ENCODE measurements at regions not wholly inside any gene's neighbourhood (a gene's known extent, or its start where the extent isn't known, plus 50 kb on each side); places are given as distances from the start of the nearest gene placed in this dataset.

- WGBS, 2 donors: 79 to 84% methylated on average over 2 of the region's 2 CpGs
- intact Hi-C loops (cut with DNase I): no loop called here
- H3K4me3 ChIP-seq: no peak overlapping the region
- H3K9me3 ChIP-seq: no peaks in the 10 kb centered on the region
- TF ChIP-seq POLR2A (IDR thresholded peaks at IDR 0.05) (no peak), POLR2AphosphoS5 (IDR thresholded peaks at IDR 0.05) (no peak), EP300 (IDR thresholded peaks at IDR 0.05) (no peak)
- TF ChIP-seq, protein P1, sequence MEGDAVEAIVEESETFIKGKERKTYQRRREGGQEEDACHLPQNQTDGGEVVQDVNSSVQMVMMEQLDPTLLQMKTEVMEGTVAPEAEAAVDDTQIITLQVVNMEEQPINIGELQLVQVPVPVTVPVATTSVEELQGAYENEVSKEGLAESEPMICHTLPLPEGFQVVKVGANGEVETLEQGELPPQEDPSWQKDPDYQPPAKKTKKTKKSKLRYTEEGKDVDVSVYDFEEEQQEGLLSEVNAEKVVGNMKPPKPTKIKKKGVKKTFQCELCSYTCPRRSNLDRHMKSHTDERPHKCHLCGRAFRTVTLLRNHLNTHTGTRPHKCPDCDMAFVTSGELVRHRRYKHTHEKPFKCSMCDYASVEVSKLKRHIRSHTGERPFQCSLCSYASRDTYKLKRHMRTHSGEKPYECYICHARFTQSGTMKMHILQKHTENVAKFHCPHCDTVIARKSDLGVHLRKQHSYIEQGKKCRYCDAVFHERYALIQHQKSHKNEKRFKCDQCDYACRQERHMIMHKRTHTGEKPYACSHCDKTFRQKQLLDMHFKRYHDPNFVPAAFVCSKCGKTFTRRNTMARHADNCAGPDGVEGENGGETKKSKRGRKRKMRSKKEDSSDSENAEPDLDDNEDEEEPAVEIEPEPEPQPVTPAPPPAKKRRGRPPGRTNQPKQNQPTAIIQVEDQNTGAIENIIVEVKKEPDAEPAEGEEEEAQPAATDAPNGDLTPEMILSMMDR (IDR thresholded peaks at IDR 0.05): no peak
- no peak for DNase-seq
- H3K27me3 ChIP-seq: peaks cover 0 to 34% (median 0%) of the 10 kb centered on the region in 3 donors
- no peak overlapping the region for H3K27ac ChIP-seq
- no peaks in the 10 kb centered on the region for H3K4me1 ChIP-seq
- H3K36me3 ChIP-seq: no peaks in the 10 kb centered on the region
Observed at GRCh38 chr11:15625691-15626090, 511.0 kb downstream of the INSC start.

GRCh38 chr11:15627560-15627959 is 512.8 kb downstream of the INSC start:
- H3K4me1 ChIP-seq: no peaks in the 10 kb centered on the region
- no peak for TF ChIP-seq POLR2A (IDR thresholded peaks at IDR 0.05)
- no peak for TF ChIP-seq POLR2AphosphoS5 (IDR thresholded peaks at IDR 0.05)
- no peaks in the 10 kb centered on the region for H3K9me3 ChIP-seq
- intact Hi-C loops (cut with DNase I): no loop called here
- H3K27ac ChIP-seq: no peak overlapping the region
- no peak for DNase-seq
- no peaks in the 10 kb centered on the region for H3K36me3 ChIP-seq
- H3K4me3 ChIP-seq: no peak overlapping the region
- H3K27me3 ChIP-seq: peaks cover 0 to 26% (median 0%) of the 10 kb centered on the region in 3 donors

DNA sequence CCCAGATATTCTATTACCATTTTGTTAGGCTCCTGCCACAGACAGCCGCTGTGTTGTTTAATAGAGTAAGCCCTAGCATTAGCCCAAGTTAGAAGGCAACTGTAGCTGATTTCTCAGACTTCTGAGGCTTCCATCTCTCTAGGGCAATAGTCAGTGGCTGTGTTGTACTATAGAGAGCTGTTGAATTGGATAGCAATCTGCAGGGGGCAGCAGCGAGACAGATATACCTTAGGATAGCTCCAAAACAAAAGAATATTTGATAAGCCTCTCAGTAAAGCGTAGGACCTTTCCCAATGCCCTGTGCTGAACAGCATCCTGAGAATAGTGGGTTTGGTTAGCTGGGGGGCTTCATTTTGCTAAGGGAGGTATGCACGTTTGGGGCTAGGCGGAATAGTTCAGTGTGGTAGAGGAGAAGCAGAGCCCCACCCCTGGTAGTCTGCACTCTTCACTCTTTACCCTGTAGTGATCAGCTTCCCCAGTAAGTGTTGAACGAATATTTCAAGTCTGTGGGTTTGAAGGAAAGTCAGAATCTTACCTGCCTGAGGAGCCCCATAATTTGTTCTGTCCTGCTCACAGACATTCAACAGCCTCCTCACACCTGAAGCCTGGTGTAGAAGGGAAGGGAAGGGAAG is 515.1 kb downstream of the INSC start:
- H3K27me3 ChIP-seq: peaks cover 0 to 15% (median 0%) of the 10 kb centered on the region in 3 donors
- H3K4me3 ChIP-seq: no peak overlapping the region
- intact Hi-C loops (cut with DNase I): no loop called here
- DNase-seq: no peak
- H3K27ac ChIP-seq: no peak overlapping the region
- no peaks in the 10 kb centered on the region for H3K36me3 ChIP-seq
- no peaks in the 10 kb centered on the region for H3K9me3 ChIP-seq
- WGBS, 2 donors: 37 to 48% methylated on average over 6 of the region's 6 CpGs
- H3K4me1 ChIP-seq: no peaks in the 10 kb centered on the region
- no peak for TF ChIP-seq POLR2A (IDR thresholded peaks at IDR 0.05)
- TF ChIP-seq, protein P1 (IDR thresholded peaks at IDR 0.05): no peak
- no peak for TF ChIP-seq EP300 (IDR thresholded peaks at IDR 0.05)

DNA sequence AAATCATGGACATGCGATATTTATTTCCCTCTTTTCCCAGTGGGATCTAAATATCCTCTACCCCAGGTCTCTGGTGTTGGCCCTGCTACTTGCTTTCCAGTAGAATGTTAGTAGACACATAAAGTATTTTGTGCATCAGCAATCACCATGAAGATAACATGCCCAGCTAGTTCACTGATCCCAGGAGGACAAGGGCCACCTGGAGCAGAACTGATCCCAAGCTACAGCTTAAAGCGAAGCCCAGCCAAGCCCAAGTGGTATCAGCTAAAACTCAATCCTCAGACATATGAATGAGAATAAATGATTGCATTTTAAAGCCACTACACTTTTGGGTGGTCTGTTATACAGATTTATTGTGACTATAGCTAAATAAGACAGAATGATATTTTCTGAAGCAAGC is 516.2 kb downstream of the INSC start:
- Histone ChIP-seq H3K4me3 (no peak overlapping the region), H3K27ac (no peak overlapping the region), H3K27me3 (peaks cover 0 to 15% (median 0%) of the 10 kb centered on the region in 3 donors), H3K36me3 (no peaks in the 10 kb centered on the region), H3K9me3 (no peaks in the 10 kb centered on the region), H3K4me1 (no peaks in the 10 kb centered on the region)
- DNase-seq: no peak
- TF ChIP-seq EP300 (IDR thresholded peaks at IDR 0.05) (no peak), POLR2AphosphoS5 (IDR thresholded peaks at IDR 0.05) (no peak), POLR2A (IDR thresholded peaks at IDR 0.05) (no peak)
- TF ChIP-seq, protein P1 (IDR thresholded peaks at IDR 0.05): no peak
- WGBS, 2 donors: 71 to 93% methylated on average over 2 of the region's 2 CpGs
- intact Hi-C loops (cut with DNase I): no loop called here

DNA sequence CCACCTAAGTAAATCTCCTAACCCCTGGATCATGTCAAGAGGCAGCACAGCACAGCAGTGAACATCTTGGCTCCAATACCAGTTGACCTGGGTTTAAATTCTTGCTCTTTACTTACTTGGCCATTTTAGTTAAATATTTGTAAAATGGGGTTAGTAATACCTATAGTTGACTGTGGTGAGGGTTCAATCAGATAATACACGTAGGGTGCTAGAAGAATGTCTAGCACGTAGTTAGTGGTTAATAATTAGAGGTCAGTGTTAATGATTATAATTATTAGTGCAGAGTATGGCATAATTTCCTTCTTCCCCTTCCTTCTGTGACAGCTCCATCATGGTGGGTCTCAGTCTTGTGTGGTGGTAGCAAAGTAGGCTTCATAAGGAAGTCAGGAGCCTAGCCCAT is 520.8 kb downstream of the INSC start:
- H3K4me1 ChIP-seq: no peaks in the 10 kb centered on the region
- no peak overlapping the region for H3K4me3 ChIP-seq
- intact Hi-C loops (cut with DNase I): no loop called here
- no peaks in the 10 kb centered on the region for H3K36me3 ChIP-seq
- 84 to 87% methylated on average over 2 of the region's 2 CpGs for WGBS, 2 donors
- no peak for DNase-seq
- peaks cover 0 to 3% (median 0%) of the 10 kb centered on the region in 3 donors for H3K27me3 ChIP-seq
- H3K27ac ChIP-seq: no peak overlapping the region
- peaks cover 0 to 5% (median 0%) of the 10 kb centered on the region in 4 donors for H3K9me3 ChIP-seq
- TF ChIP-seq EP300 (IDR thresholded peaks at IDR 0.05): no peak
- TF ChIP-seq POLR2AphosphoS5 (IDR thresholded peaks at IDR 0.05): no peak
- TF ChIP-seq, protein P1 (IDR thresholded peaks at IDR 0.05): no peak
- TF ChIP-seq POLR2A (IDR thresholded peaks at IDR 0.05): no peak
